Calu3 (cell line): ENCODE measurements at regions not wholly inside any gene's neighbourhood (a gene's known extent, or its start where the extent isn't known, plus 50 kb on each side); places are given as distances from the start of the nearest gene placed in this dataset.

Experiments
- BruUV-seq: library from RNA; stranded (reverse); fragments of 400-500 nt; replicated peaks from 2 replicates; lab custom pipeline; 2021; lab: Mats Ljungman, UMichigan
- CTCF ChIA-PET: fragments of 300-600 bp; sonication (Branson Sonifier 250); formaldehyde crosslinking; loops from one replicate; lab custom pipeline; 2022; ENCODE audit warnings: antibody characterized with exemption; lab: Charles Lee
- DNase-seq: peaks from one replicate; pipeline ENCODE4 v3.0.0; 2022
- H3K27ac Mint-ChIP-seq: one replicate; pipeline ENCODE4 v1.8.0; 2022; ENCODE audit warnings: mixed read lengths; ENCODE audit not compliant: unreplicated experiment
- H3K27me3 Mint-ChIP-seq: one replicate; pipeline ENCODE4 v1.8.0; 2022; ENCODE audit warnings: mixed read lengths; ENCODE audit not compliant: unreplicated experiment
- H3K36me3 Mint-ChIP-seq: one replicate; pipeline ENCODE4 v1.8.0; 2022; ENCODE audit warnings: mild to moderate bottlenecking, moderate library complexity, mixed read lengths; ENCODE audit not compliant: insufficient read depth, unreplicated experiment
- H3K4me1 Mint-ChIP-seq: one replicate; pipeline ENCODE4 v1.8.0; 2022; ENCODE audit warnings: mild to moderate bottlenecking, low read depth, mixed read lengths; ENCODE audit not compliant: unreplicated experiment
- H3K4me3 Mint-ChIP-seq: one replicate; pipeline ENCODE4 v1.8.0; 2022; ENCODE audit warnings: mild to moderate bottlenecking, low read depth, moderate library complexity, mixed read lengths; ENCODE audit not compliant: unreplicated experiment
- H3K9me3 Mint-ChIP-seq: one replicate; pipeline ENCODE4 v1.8.0; 2022; ENCODE audit warnings: low read depth, mixed read lengths; ENCODE audit not compliant: unreplicated experiment
- intact Hi-C: fragments of 100-400 bp; cut with micrococcal nuclease; formaldehyde crosslinking; loops from one replicate; pipeline ENCODE4 v1.10.0; 2022; ENCODE audit not compliant: unreplicated experiment
- TF ChIP-seq, protein P1 (sequence below): fragments of 200-600 bp; IDR thresholded peaks from one replicate; pipeline ENCODE4 v1.8.0; 2022; ENCODE audit warnings: antibody characterized with exemption; ENCODE audit not compliant: unreplicated experiment

DNA sequence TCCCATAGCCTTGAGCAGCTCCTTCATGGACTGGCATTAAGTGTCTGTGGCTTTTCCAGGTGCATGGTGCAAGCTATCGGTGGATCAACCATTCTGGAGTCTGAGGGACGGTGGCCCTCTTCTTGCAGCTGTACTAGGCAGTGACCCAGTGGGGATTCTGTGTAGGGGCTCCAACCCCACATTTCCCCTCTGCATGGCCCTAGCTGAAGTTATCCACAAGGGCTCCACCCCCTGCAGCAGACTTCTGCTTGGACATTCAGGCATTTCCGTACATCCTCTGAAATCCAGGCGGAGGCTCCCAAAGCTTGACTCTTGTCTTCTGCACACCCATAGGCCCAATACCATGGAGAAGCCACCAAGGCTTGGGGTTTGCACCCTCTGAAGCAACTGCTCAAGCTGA is 89.3 kb upstream of the PGRMC2 start:
- no peak for DNase-seq
- intact Hi-C loops: no loop called here
- Mint-ChIP-seq H3K27me3 (no peaks in the 10 kb centered on the region), H3K4me1 (peaks cover 13% of the 10 kb centered on the region), H3K4me3 (no peak overlapping the region), H3K9me3 (peaks cover 9% of the 10 kb centered on the region), H3K27ac (no peak overlapping the region), H3K36me3 (no peaks in the 10 kb centered on the region)
- CTCF ChIA-PET: no interaction called here
- no TSS peak for BruUV-seq
- TF ChIP-seq, protein P1, sequence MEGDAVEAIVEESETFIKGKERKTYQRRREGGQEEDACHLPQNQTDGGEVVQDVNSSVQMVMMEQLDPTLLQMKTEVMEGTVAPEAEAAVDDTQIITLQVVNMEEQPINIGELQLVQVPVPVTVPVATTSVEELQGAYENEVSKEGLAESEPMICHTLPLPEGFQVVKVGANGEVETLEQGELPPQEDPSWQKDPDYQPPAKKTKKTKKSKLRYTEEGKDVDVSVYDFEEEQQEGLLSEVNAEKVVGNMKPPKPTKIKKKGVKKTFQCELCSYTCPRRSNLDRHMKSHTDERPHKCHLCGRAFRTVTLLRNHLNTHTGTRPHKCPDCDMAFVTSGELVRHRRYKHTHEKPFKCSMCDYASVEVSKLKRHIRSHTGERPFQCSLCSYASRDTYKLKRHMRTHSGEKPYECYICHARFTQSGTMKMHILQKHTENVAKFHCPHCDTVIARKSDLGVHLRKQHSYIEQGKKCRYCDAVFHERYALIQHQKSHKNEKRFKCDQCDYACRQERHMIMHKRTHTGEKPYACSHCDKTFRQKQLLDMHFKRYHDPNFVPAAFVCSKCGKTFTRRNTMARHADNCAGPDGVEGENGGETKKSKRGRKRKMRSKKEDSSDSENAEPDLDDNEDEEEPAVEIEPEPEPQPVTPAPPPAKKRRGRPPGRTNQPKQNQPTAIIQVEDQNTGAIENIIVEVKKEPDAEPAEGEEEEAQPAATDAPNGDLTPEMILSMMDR: no peak

DNA sequence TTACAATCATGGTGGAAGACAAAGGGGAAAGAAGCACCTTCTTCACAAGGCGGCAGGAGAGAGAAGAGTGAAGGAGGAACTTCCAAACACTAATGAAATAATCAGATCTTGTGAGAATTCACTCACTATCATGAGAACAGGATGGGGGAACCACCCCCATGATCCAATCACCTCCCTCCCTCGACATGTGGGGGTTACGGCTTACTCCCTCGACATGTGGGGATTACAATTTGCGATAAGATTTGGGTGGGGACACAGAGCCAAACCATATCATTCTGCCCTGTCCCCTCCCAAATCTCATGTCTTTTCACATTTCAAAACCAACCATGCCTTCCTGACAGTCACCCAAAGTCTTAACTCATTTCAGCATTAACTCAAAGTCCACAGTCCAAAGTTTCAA is 88.7 kb upstream of the PGRMC2 start:
- Mint-ChIP-seq H3K36me3 (no peaks in the 10 kb centered on the region), H3K27ac (no peak overlapping the region), H3K9me3 (peaks cover 9% of the 10 kb centered on the region), H3K27me3 (no peaks in the 10 kb centered on the region), H3K4me3 (no peak overlapping the region), H3K4me1 (peaks cover 13% of the 10 kb centered on the region)
- TF ChIP-seq, protein P1: no peak
- DNase-seq: no peak
- CTCF ChIA-PET: no interaction called here
- no TSS peak for BruUV-seq
- intact Hi-C loops: no loop called here

DNA sequence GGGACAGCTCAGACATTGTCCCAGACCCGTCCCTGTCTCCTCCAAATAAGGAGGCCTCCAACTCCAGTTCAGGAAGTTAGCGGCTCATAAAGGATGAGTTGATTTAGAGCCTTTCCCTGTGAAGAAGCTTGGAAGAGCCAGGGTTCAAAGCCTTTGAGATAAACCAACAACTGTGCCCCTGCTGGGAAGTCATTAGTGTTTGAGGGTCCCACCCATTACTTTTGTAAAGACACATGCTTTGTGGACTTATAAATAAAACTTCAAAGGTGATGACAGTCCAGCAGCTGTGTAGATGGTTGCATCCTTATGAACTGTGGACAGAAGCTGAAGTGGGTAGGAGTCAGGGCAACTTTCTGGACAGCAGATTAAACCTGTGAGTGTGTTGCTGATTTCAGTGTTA is 86.0 kb upstream of the PGRMC2 start:
- CTCF ChIA-PET: no interaction called here
- Mint-ChIP-seq H3K36me3 (no peaks in the 10 kb centered on the region), H3K4me1 (no peaks in the 10 kb centered on the region), H3K9me3 (peaks cover 9% of the 10 kb centered on the region), H3K4me3 (no peak overlapping the region), H3K27me3 (no peaks in the 10 kb centered on the region), H3K27ac (no peak overlapping the region)
- no TSS peak for BruUV-seq
- intact Hi-C loops: no loop called here
- no peak for DNase-seq
- TF ChIP-seq, protein P1: no peak

DNA sequence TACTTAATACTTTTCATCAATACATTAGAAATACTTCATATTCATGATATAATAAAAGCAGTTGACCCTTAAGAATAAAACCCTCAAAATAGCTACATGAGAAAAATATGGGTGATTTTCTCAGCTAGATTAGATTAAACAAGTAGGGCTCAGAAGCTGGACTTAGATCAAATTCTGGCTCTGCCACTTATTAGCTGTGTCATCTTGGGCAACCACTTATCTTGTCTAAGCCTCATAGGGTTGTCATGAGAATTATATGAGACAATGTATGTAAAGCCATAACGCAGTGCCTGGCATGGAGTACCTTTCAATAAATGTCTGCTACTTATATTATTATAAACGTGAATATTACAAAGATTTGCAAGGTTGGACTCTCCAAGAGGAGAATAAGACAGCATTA is 84.3 kb upstream of the PGRMC2 start:
- peaks cover 3% of the 10 kb centered on the region for H3K9me3 Mint-ChIP-seq
- no peak overlapping the region for H3K4me3 Mint-ChIP-seq
- no peaks in the 10 kb centered on the region for H3K27me3 Mint-ChIP-seq
- no peaks in the 10 kb centered on the region for H3K4me1 Mint-ChIP-seq
- intact Hi-C loops: no loop called here
- TF ChIP-seq, protein P1: no peak
- DNase-seq: no peak
- no peak overlapping the region for H3K27ac Mint-ChIP-seq
- no TSS peak for BruUV-seq
- CTCF ChIA-PET: no interaction called here
- H3K36me3 Mint-ChIP-seq: no peaks in the 10 kb centered on the region
